GM19351 (cell line): ENCODE measurements at regions not wholly inside any gene's neighbourhood (a gene's known extent, or its start where the extent isn't known, plus 50 kb on each side); places are given as distances from the start of the nearest gene placed in this dataset.
A peak's percentile ranks its signal among the peaks of the same experiment; 100 is the strongest.
"Not testable (repeated sequence)": the region's sequence is repeated elsewhere in the genome, so short reads cannot be mapped to it uniquely, and the experiment has no call there.

Experiments
- ATAC-seq: cut with Tn5 transposase; IDR thresholded peaks from one replicate; pipeline ENCODE4 v1.9.1; 2021; ENCODE audit warnings: mild to moderate bottlenecking, moderate library complexity; ENCODE audit not compliant: unreplicated experiment

DNA sequence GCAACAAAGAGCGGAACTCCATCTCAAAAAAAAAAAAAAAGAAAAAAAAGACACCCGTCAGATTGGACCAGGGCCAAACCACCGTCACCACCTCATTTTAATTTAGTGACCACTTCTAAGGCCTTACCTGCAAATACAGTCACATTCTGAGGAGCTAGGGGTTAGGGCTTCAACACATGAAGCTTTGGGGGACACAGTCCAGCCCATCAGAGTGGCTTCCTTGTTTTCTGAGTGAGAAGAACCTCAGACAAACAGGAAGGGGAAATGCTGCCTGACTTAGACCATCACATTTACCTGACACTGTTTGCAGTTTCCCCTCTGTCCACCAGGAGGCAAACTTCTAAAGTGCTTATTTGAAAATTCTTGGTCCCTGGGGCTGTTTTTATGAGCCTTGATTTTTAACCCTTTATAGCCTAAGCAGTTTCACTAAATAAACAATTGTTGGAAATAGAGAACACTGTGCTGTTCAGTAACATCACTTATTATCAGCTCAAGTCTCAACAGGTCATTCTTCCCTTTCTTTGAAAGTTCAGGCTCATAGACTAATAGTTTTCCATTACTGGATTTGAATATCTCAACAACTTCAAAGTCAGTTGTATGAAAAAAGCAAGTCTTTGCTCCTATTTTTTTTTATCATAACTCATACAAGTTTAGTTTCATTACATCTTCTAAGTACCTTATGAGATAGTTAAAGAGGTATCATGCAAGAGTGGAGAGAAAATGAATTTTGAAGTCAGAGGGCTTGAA, 74.9 kb upstream of the WASF3 start:
- ATAC-seq: peak; percentile 67

DNA sequence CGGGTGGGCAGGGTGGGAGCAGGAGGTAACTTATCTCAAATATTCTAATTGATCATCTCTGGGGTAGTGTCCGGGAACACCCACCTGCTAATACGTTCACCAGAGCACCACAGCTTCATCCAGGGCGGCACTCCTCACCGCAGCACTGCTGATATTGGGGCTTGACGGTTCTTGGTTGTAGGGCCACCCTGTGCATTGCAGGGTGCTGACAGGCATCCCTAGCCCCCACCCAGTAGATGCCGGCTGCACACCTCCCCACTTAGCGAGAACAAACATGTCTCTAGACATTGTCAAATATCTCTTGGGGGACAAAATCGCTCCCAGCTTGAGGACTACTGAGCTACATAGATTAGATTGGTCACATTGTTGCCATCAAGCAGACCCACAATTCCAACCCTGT, 73.9 kb upstream of the WASF3 start:
- ATAC-seq: no peak

DNA sequence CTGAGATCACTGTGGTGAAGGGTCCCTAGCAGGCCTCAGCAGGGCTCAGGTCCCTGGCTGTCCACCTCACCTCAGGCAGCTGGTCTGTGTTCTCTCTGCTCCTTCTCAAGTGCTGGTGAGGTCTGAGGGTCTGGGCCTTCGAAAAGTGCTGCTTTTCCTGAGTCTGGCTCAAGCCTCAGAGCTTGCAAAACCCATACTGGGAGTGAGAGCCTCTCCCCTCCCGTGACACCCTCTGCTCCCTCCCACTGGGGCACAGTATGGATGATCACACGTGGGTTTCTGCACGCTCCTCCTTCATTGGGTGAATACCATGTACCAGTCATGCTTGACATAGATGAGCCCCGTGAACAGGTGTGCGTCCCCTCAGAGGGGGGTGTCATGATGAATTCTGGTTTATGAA, 73.3 kb upstream of the WASF3 start:
- ATAC-seq: no peak

DNA sequence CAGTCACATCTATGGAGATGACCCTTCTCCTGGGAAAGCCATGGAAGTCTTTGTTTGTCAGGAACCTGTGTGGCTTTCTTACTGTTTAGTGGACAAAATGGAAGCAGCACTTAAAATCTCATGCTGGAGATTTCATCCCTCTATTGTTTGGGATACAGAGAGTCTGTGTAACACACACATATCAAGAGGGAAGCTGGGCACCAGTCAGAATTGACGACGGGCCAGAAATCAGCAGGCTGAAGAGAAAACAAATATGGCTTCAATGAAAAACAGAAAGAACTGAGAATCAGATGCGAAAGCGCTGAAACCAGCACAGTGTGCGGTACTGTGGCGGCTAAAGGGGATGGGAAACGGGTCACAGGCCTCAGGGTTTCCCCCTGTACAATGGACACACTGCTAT, 72.2 kb upstream of the WASF3 start:
- ATAC-seq: no peak

DNA sequence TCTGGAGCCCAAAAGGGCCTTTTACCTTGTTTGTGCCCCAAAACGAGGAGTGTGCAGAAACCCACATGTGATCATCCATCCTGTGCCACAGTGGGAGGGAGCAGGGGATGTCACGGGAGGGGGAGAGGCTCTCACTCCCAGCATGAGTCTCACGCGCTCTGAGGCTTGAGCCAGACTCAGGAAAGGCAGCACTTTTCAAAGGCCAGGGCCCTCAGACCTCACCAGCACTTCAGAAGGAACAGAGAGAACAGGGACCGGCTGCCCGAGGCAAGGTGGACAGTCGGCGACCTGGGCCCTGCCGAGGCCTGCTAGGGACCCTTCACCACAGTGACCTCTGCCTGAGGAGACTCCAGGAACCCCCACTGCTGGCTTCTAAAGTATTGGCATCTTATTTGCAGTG, 71.7 kb upstream of the WASF3 start:
- ATAC-seq: no peak

DNA sequence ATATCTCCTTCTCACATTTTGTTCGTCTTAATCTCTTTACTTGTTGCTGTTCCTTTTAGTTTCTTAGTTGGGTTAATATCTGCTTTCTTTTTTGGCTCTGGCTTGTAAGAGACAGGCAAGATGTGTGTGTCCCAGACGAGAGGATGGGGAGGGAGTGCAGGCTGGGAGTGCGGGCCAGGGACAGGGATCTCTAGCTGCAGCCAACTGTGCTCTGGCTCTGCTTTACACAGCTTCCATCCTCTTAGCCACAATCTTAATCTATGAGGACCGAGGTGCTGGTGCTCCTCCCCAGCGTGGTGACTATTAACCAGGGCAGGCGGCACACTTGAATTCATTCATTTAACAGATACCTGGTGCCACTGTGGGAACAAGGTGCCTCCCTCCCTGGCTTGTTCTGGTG, 70.9 kb upstream of the WASF3 start:
- no peak for ATAC-seq

DNA sequence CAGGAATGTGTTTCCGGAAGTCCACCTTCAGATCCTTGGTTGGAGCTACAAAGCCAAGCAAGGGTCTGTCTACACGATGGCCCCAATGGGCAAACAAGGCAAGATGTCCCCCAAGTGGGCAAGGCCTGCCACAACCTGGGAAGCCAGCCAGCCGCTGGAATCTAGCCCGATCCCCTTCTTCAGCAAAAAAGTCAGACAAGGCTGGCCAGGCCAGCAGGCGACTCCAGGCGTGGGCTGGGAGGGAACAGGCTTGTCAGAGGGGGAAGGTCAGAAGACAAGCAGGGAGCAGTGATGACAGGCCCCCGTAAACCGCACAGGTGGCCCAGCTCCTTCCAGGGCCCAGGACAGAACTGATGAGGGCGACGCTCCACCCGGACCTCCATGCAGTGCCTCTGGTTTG, 69.7 kb upstream of the WASF3 start:
- no peak for ATAC-seq

DNA sequence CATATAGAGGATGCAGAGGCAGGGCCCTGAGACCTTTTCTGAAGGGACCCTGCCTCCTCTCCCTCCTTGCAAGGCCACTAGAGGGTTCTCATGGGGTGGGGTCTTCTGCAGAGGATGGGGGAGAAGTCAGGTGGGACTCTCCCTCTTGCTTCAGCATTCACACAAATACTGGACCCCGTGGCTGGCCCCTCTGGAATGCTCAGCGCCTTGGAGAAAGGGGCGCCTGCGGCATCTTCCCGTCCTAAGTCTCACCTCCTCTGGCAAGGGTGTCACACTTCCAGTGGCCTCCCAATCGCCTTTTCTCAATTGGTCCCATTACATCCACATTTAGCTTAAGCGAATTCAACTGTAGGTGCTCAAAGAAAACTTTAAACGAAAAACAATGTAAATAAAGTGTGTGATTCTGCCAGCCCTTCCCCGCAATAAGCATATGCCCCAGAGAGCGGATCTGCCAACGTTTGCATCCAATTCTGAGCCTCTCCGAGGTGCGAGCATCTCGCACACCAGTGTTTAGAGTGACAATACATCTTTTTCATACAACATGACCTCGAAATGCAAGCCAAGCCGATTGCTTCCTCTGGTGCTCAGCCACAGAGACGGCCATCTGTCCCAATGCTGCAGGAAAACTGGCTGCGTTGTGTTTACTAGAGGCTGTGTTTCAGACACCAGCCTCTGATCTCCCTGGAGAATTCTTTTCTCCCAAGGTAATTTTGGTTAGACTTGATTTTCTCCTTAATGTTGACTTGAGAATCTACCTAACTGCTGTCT, 69.1 kb upstream of the WASF3 start:
- no peak for ATAC-seq

DNA sequence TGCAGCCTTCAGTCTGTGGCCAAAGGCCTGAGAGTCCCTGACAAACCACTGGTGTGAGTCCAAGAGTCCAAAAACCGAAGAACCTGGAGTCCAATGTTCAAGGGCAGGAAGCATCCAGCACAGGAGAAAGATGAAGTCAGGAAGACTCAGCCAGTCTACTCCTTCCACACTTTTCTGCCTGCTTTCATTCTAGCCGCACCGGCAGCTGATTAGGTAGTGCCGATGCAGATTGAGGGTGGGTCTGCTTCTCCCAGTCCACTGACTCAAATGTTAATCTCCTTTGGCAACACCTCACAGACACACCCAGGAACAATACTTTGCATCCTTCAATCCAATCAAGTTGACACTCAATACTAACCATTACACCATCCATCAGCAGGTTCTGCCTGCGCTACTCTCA, 65.2 kb upstream of the WASF3 start:
- ATAC-seq: not testable (repeated sequence)

DNA sequence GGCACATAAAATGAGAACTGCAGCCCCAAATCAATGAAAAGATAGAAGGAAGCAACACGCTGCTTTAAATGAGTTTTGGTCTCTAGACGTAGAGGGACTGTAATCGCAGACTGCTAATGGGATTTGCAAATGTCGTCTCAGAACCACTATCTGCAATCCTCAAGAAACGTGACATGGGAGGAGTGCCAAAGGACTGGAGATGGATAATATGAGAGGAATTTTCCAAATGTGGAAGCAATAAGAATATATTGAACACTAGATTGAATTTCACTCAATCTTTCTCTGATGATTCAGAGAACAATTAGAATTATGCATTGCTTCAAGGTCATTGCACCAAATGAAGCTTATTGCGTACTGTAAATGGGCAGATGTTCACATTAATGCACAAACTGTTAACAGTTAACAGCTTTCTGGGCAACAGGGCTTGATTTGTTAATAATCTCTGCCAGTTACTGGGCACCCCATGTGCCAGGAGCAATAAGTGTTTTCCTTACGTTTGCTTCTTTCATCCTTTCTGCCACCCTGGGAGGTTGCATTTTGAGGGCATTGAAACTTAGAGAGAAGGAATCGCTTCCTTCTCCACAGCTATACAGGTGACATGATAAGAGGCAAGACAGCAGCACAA, 62.8 kb upstream of the WASF3 start:
- no peak for ATAC-seq

DNA sequence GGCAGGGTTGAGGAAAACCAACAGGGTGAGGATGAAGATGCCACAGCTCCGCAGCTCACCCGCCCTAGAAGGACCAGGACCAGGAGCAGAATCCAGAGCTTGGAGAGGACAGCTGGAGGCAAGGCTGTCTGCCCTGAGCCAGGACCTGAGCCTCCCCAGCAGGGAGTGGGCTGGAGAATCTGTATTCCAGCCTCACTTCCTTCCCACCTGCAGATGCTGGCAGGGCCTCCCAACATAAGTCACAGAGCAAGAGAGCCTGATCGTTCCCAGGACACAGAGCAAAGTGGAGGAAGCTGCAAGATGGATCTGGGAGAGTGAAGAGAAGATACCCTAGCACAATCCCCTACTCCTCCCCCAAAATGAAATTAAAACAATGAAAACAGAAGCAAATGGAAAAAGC, 61.7 kb upstream of the WASF3 start:
- ATAC-seq: no peak

DNA sequence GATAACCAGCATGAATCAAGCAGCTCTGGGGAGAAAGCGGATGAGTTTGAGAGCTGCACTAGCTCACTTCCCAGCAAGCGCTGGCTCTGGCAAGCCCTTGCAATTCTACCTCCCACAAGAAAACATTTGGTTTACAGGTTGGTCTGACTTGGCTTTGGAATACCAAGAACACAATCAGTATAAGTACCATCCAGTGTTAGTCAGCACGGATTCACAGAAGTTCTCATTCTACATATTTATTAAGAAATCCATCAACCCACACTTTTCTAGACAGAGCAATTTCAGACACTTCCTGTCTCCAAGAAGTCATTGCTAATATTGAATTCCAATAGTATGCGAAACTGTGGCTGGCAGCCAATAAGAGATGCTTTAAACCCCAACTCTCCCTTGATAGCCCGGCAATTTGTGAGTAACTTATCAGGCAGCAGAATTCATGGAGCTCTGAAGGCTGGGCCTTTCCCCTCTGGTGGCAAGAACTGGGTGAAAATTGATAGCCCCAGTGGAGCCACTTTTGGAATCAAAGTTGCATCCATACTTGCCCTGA, 59.4 kb upstream of the WASF3 start:
- no peak for ATAC-seq

DNA sequence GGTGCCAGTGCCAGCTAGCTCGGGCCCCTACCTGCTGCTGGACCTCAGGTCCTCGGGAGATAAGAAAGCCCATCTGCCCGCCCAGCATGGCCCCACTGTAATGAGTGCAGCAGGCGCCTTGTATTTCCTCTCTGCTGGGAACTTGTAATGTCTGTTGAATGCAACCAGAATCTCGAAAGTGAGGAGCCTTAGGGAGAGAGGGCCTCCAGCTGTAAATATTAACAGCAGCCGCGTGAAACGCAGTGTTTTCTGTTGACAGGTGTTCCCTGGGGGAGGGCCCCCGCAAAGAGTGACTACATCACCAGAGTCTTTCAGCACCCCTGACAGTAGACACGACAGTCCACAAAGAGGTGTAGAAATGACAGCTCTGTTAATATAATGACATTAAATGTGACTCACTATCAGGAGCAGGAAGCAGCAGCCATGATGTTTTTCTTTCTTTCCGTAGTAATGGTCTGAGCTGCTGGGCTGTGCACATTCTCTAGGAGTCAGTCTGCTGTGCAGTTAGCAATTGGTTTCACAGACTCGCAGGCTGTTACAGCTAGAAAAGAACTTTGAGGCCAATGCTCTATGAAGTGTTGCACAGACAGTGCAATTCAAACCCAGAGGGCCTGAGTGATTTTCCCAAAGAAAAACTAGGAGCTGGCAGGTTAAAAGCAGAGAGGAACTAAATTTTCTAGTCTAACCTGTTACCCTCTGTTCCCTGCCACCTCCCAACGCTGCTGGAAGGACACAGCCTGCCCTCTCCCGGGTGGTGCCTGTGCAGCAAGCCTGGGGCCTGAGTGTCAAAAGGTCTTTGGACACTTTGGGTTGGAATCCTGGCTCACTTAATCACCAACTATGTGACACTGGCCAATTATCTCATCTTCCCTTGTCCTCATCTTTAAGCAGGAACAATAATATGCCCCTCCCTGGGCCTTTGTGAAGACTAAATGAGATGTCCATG, 58.6 kb upstream of the WASF3 start:
- ATAC-seq: no peak

DNA sequence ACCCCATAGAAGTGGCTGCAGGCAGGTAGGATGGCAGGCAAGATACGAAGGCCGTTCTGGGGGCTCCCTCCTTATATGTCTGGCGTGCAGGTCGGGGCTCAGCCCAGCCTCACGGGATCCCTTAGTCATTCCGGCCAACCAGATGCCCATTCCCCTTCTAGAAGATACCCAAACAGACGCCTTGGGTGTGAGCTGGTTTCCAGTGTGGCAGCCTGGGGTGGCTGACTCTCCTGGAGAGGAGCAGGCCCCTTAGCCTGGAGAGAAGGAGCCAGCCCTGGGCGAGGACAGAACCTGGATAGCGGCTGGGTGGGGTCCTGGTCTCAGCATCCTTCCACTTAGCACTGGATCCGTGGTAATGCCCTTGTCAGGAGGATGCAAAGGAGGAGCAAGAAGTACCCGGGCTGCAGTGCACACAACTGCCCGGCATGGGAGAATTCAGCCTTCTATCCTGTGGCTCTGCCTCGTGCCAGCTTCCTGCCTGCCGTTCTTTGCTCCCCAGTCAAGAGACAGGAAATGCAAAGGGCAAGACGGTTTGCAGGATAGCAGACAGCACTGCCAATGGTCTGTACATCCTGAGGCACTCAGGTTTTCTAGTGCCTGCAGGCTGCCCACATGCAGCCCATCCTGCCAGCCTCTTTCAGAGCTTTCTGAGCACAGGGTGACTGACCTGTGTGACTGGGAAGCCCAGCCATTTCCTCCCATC, 56.7 kb upstream of the WASF3 start:
- ATAC-seq: no peak

DNA sequence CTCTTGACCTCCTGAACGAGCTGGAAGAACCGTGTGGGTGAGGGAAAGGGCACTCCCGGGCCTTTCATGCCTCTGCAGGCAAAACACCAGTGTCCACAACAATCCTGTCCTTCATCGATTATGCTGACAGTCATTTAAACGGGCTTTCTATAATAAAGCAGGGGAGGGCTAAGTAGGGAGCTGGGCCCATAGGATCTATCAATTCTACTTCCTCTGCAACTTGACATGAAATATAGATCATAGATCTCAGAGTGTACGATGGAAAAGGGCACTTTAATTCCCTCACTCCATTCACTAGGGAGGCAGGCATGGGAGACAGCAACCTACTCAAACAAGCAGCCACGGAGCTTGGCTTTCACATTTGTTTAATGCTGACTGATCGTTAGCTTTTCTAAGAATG, 55.8 kb upstream of the WASF3 start:
- ATAC-seq: no peak

DNA sequence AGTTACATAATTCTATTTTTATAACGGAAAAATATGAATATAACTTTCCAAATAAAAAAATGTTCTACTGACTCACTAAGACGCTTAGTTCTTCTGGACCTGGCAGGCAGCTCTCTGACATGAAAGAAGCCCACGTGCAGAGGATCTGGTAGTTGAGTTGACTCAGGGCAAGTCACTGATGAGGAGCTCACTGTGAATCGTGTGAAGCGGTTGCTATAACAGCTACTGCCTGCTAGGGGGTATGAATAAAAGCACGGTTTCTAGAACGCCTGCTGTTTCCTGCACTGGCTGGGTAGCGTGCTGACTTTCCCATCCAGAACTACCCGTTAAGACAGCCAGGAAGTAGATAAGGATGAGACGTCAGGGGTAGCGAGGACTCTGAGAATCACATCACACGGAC, 54.7 kb upstream of the WASF3 start:
- no peak for ATAC-seq

DNA sequence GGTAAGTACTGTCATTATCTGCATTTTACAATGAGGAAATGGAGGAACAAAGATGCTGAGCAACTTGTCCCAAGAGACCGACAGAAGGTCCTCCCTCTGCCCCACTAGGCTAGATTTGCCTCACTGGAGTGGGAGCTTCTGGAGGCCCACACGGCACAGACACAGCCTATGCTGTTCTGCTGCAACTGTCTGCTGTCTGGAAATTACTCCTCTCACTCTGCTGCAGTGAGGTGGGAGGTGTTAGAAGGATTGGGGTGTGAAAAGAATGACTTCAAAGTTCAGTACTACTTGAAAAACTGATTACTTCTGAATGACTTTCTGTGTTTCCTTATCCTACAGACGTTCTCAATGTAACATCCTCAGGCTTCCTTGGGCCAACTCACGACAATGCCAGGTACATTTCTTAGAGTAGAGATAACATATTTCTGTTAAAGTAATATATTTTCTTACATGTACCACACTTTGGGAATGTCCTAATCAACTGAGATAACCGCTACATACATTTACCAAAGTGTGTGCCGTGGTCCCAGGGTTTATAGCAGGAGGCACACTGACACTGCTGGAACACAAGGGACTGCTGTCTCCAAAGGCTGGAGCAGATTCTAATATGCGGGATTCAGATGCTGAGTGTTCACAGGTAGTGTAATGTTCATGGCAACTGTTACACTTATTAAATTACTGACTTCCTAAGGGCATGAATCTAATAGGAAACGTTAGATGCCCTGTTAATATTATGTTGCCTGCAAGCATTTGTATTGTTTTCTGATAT, 53.5 kb upstream of the WASF3 start:
- no peak for ATAC-seq
